TTC549 (cell line): ENCODE measurements at regions not wholly inside any gene's neighbourhood (a gene's known extent, or its start where the extent isn't known, plus 50 kb on each side); places are given as distances from the start of the nearest gene placed in this dataset.

Source experiments
- FAIRE-seq: peaks from 2 replicates; lab custom pipeline; 2012; peaks lifted over from hg19 to GRCh38; lab: Jason Lieb, UNC

DNA sequence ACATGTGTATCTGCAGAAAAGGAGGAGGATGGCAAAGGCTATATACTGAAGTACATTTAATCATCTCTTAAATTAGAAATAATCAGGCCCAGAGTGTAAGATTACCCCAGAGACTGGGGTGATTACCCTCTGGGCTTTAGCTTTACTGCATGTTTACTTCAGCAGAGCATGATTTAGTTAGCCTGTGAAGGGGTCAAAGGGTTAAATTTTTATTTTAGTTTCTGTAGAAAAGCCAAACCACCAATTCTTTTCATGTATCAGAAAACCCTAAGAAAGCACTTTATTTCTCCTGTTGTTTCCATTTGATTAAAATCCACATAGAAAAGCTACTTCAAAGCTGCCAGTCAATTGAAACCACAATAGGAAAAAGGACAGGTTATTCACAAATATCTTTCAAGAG, 101.5 kb upstream of the LSM8 start:
- no peak for FAIRE-seq

DNA sequence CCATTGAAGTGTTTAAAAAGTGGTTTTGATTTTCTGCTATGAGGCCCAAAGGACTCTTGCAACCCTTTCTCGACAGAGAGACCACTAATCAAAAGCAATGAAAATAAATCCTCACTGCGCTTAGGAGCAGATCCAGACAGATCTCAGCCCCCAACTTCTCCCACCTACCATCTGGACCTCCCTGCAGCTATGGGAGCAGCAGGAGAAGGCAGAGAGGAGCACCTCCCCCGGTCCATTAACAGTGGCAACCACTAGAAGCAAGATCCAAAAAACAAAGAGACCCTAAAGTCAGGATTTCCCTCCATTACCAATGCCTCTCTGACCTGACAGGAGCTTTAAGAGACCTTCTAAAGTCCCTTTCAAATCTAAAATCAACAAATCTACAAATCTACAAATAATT, 99.0 kb upstream of the LSM8 start:
- no peak for FAIRE-seq

DNA sequence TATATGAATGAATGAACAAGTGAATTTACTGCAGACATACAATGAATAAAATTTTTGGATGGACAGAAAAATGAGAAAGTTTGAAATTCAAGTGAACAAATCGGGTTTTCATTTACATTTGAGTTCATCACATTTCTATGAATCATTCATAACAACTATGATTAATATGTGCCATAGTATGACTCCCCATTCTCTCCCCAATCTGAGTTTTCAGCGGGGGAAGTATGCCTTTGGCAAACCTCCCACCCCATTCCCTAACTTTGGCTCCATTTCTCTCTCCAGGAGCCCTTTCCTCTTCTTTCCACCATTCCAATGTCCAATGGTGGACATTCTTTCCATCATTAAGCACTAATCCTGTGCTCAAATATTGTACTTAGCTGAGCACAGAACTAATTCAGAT, 96.8 kb upstream of the LSM8 start:
- no peak for FAIRE-seq

DNA sequence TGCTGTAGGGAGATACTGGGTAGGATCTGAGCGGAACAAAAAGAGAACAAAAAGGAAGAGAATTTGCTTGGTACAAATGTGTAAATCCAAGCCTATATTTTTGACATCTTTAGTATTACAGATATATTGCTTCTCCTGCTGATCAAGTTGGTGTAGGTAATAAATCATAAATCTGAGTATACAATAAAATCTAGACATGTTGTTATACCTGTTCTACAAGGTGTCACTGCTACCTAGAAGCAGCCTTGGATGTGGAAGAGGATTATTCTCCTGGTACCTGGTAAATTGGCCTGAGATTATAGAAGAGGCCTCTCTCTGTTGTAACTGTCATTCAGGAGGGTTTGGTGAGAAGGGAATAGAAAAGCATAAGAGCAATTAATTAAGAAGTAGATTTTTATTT, 89.9 kb upstream of the LSM8 start:
- no peak for FAIRE-seq

DNA sequence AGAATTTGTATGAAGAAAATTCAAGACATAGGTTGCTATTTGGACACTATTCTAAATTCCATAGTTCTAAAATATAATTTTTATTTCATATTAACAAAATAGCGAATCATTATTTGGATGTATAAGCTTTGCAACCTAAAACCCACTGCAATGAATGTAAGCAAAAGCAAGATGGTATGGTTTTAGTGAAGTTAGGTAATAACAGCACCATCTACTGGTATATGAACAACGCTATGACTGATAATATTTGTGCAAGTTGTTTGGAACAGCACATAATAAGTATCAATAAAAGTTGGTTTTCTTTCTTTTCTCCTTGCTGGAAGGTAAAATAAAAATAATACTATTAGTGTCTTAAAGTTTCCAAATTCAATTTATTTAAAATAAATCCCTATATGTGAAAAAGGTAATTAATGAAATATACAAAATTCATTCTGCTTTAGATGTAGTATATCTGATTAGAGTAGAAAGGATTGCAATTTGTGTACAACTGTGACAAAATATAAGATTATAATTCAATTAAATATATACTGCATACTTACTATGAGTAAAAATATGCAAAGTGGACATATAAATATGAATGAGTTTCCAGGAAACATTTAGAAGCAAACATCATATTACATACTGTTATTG, 79.0 kb upstream of the LSM8 start:
- FAIRE-seq, result peak; percentile 70

DNA sequence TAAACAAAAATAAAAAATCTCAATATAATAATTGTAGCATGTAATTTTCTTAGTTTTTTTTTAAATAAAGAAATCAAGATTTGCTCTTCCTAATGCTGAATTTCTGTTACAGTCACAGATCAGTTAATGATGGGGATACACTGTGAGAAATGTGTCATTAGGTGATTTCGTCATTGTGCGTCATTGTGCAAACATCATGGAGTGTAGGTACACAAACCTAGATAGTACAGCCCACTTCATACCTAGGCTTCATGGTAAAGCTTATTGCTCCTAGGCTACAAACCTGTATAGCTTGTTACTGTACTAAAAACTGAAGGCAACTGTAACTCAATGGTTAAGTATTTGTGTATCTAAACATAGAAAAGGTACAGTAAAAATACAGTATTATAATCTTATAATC, 74.4 kb upstream of the LSM8 start:
- FAIRE-seq, result no peak

DNA sequence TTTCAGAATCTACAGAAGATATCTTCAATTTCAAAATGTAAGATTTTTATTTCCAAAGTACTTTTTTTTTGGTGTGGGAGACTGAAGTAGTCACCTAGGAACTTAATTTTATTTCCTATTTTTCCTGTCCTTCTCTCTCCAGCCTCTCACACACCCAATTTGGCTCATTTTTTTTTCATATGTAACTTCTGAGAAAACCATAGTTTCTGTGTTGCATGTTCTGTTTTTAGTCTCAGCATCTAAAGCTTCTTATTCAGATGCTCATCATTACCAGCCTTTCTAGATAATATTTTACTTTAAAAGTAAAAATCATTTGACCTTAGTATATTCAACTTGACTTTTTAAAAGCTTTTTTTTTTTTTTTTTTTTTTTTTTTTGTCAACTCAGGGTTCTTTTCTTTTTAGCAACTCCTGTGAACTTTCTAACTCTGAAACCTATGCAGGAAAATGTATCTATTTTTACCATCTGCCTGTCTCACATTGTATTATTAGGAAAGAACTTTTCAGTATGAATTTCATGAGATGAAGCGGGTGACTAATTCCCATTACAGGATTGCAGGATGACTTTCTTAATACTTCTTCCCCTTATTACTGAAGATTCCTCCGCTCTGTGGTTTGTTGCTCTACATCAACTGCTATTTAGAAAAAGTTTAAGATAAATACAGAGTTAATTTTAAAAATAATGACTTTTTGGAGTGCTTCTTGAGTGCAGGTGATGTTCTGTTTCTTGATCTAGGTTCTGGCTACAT, 73.6 kb upstream of the LSM8 start:
- FAIRE-seq, result no peak

DNA sequence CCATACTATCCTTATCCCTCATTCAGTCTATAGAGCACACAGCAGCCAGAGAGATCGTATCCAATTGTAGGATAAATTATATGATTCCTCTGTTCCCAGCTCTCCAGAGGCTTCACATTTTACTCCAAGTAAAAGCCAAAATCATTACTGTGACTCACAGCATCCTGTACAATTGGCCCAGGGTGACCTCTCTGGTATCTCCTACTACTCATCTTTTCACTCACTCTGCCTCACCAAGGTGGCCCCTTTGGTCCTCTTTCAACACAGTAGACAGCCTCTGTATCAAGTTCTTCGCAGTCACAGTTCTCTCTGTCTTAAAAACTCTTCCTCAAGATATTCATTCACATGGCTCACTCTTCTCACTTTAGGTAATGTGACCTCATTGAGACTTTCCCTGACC, 72.6 kb upstream of the LSM8 start:
- no peak for FAIRE-seq

DNA sequence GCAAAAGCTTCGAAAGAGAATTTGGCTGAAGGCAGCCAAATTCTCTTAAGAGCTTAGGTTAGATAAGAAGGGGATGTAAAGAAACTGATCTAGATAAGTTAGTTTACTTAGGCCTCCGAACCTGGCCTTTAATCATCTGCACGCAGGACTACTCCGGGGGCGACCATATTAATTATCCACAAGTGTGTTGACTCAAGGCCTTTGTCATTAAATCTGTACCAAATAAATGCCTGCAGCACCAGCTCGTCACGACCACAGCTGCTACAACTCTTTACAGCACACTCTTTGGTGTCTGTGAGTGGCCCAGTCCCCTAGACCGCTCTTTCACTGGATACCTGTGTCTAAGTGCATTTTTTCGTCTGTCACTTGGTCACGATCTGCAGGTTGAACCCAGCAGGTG, 69.8 kb upstream of the LSM8 start:
- FAIRE-seq, result no peak

DNA sequence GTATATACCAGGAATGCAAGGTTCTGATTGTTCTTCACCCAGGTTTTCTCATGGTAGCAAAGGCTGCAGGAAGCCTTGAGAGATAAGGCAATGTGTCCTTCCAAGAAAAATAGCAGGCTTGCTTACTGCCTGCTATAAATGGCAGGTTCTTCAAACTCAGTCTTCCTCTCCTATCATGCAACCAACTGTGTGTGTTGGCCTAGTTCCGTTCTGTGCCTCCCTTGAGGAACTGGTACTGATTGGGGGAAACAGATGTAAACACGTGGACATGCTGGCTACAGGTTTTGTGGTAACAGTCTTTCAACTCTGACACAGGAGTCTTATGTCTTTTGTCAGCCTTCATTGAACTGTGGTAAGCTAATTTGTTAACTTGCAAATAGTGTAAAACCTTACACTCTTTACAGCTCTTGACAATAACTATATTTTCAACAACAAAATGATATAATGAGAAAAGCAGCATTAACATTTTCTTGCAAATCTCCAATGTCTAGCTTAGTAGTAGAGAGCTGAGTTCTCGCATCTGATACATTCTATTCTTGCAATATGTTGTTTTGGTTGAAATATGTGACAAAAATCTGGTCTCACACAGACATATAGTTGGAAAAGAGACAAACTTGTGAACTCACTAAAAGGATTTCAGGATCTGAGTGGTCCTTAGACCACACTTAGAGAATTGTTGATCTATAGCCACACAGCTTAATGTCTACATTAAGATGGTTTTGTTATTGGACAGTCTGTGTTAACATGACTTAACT, 54.7 kb upstream of the LSM8 start:
- no peak for FAIRE-seq

DNA sequence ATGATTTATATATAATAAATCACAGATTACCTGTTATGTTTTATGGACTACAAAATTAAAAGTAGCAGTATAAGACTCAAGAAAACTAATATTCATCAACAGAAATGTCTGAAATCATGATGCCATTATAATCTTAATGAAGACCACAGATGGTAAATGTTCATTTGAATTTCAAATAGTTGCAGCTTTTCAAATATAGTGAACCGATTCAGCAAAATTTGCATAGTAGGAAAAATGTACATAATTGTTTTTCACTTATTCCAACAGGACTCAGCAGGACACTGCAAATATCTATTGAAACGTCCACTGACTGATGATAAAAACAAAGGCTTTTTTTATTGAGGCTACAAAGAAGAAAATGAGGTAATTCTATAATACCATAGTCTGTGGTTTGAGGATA, 51.2 kb upstream of the LSM8 start:
- FAIRE-seq, result no peak
